Neural cell (in vitro differentiated cells): ENCODE measurements at regions not wholly inside any gene's neighbourhood (a gene's known extent, or its start where the extent isn't known, plus 50 kb on each side); places are given as distances from the start of the nearest gene placed in this dataset.

Experiments used
- H2AFZ ChIP-seq: fragments of 200-600, 300-800 bp; sonication (generic), shearing (Covaris generic); 2 replicates; pipeline ENCODE4 v1.6.0; 2014; ENCODE audit warnings: low read depth, mild to moderate bottlenecking, antibody characterized with exemption, low read length, moderate library complexity
- H3F3A ChIP-seq: fragments of 200-600 bp; shearing (Covaris generic); 2 replicates; pipeline ENCODE4 v1.6.1; 2016; ENCODE audit warnings: mild to moderate bottlenecking, moderate library complexity, mixed read lengths, antibody characterized with exemption, low read length; ENCODE audit not compliant: insufficient read depth, poor library complexity, severe bottlenecking
- H3K27ac ChIP-seq: fragments of 200-600, 300-800 bp; sonication (generic), shearing (Covaris generic); 2 replicates; pipeline ENCODE4 v1.5.1; 2014; ENCODE audit warnings: mild to moderate bottlenecking, low read length, moderate library complexity
- H3K27me3 ChIP-seq: fragments of 300-800, 200-600 bp; sonication (generic), shearing (Covaris generic); 2 replicates; pipeline ENCODE4 v1.6.0; 2014; ENCODE audit warnings: mild to moderate bottlenecking, low read depth, low read length, moderate library complexity; ENCODE audit not compliant: insufficient read depth
- H3K36me3 ChIP-seq: fragments of 300-800, 200-600 bp; sonication (generic), shearing (Covaris generic); 2 replicates; pipeline ENCODE4 v1.5.1; 2014; ENCODE audit warnings: mild to moderate bottlenecking, antibody characterized with exemption, low read length, moderate library complexity; ENCODE audit not compliant: insufficient read depth
- H3K4me2 ChIP-seq: fragments of 300-800, 200-600 bp; sonication (generic), shearing (Covaris generic); 2 replicates; pipeline ENCODE4 v1.6.0; 2014; ENCODE audit warnings: mild to moderate bottlenecking, low read length
- H3K4me3 ChIP-seq: fragments of 300-800, 200-600 bp; sonication (generic), shearing (Covaris generic); 2 replicates; pipeline ENCODE4 v1.5.1; 2014; ENCODE audit warnings: mild to moderate bottlenecking, low read length, moderate library complexity
- H3K79me2 ChIP-seq: fragments of 200-600 bp; shearing (Covaris generic); replicated peaks from 2 replicates; pipeline ENCODE4 v1.6.0; 2014; ENCODE audit warnings: mild to moderate bottlenecking, low read length, moderate library complexity; ENCODE audit not compliant: insufficient read depth
- H3K9ac ChIP-seq: fragments of 300-800, 200-600 bp; sonication (generic), shearing (Covaris generic); 2 replicates; pipeline ENCODE4 v1.6.1; 2016; ENCODE audit warnings: mild to moderate bottlenecking, low read length, mixed read lengths
- H3K9me2 ChIP-seq: fragments of 200-600 bp; shearing (Covaris generic); 2 replicates; pipeline ENCODE4 v1.6.1; 2016; ENCODE audit warnings: mild to moderate bottlenecking, low read length, mixed read lengths; ENCODE audit not compliant: insufficient read depth
- H3K9me3 ChIP-seq: fragments of 200-600, 300-800 bp; sonication (generic), shearing (Covaris generic); 2 replicates; pipeline ENCODE4 v1.6.1; 2016; ENCODE audit warnings: mild to moderate bottlenecking, mixed run types, low read length, moderate library complexity, mixed read lengths
- H4K20me1 ChIP-seq: fragments of 200-600 bp; shearing (Covaris generic); 2 replicates; pipeline ENCODE4 v1.6.1; 2016; ENCODE audit warnings: mild to moderate bottlenecking, mixed run types; ENCODE audit not compliant: insufficient read depth
- EP300 ChIP-seq: fragments of 450-650 bp; conservative IDR thresholded peaks from 2 replicates; pipeline ENCODE4 v1.6.1; 2014; ENCODE audit warnings: antibody characterized with exemption, mild to moderate bottlenecking, moderate library complexity; ENCODE audit not compliant: poor library complexity, severe bottlenecking
- EZH2 ChIP-seq: fragments of 200-600, 300-800 bp; shearing (Covaris generic), sonication (generic); IDR thresholded peaks from 2 replicates; pipeline ENCODE4 v1.6.1; 2014; ENCODE audit warnings: antibody characterized with exemption, low read length, borderline replicate concordance, mild to moderate bottlenecking; ENCODE audit not compliant: insufficient read depth, poor library complexity, severe bottlenecking
- MXI1 ChIP-seq: fragments of 450-650 bp; conservative IDR thresholded peaks from 2 replicates; pipeline ENCODE4 v1.6.1; 2014; ENCODE audit warnings: antibody characterized with exemption, mild to moderate bottlenecking; ENCODE audit not compliant: poor library complexity, severe bottlenecking
- POLR2AphosphoS5 ChIP-seq: IDR thresholded peaks from 2 replicates; pipeline ENCODE4 v1.6.1; 2012
- RAD21 ChIP-seq: fragments of 450-650 bp; conservative IDR thresholded peaks from 2 replicates; pipeline ENCODE4 v1.6.1; 2014; ENCODE audit warnings: antibody characterized with exemption, mild to moderate bottlenecking, moderate library complexity
- SMC3 ChIP-seq: fragments of 450-650 bp; conservative IDR thresholded peaks from 2 replicates; pipeline ENCODE4 v1.6.1; 2014; ENCODE audit warnings: antibody characterized with exemption, mild to moderate bottlenecking, moderate library complexity; ENCODE audit not compliant: poor library complexity
- TAF1 ChIP-seq: IDR thresholded peaks from 2 replicates; pipeline ENCODE4 v1.6.1; 2012; ENCODE audit warnings: low read depth
- TF ChIP-seq, protein P1 (sequence below): fragments of 450-650 bp; IDR thresholded peaks from 2 replicates; pipeline ENCODE4 v1.5.1; 2014; ENCODE audit warnings: antibody characterized with exemption, mild to moderate bottlenecking, moderate library complexity; ENCODE audit not compliant: poor library complexity, severe bottlenecking
- TF ChIP-seq, protein P2 (sequence below): IDR thresholded peaks from 2 replicates; pipeline ENCODE4 v1.6.1; 2012; ENCODE audit warnings: borderline replicate concordance

DNA sequence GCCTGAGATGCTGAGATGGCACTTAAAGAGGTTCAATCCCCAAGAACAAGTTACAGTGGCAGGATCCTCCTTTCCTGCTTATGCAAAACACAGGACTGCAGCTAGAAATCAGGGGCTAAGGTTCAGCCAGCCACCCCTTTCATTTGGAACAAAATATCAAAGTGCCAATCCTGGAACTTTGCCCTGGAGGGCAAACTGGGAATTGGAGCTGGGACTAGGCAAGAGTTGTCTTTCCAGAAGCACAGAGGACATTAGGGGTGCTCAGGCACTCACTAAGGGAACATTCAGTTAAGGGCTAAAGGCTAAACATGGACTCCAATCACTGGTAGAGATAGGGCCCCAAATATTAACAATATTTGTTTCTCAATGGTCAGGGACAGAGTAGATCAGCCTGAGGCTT lies 237.2 kb downstream of the EMP1 start:
- Histone ChIP-seq H3K27me3 (no peaks in the 10 kb centered on the region), H3K9me2 (no peaks in the 10 kb centered on the region), H3K4me3 (no peak overlapping the region), H3K79me2 (no peaks in the 10 kb centered on the region), H3K4me2 (no peak overlapping the region), H3F3A (no peaks in the 10 kb centered on the region), H2AFZ (no peak overlapping the region), H4K20me1 (no peaks in the 10 kb centered on the region), H3K27ac (no peak overlapping the region), H3K36me3 (no peaks in the 10 kb centered on the region), H3K9me3 (no peaks in the 10 kb centered on the region), H3K9ac (no peak overlapping the region)
- TF ChIP-seq EZH2 (no peak), MXI1 (no peak), POLR2AphosphoS5 (no peak), EP300 (no peak), RAD21 (no peak), TAF1 (no peak), SMC3 (no peak)
- TF ChIP-seq, protein P1, sequence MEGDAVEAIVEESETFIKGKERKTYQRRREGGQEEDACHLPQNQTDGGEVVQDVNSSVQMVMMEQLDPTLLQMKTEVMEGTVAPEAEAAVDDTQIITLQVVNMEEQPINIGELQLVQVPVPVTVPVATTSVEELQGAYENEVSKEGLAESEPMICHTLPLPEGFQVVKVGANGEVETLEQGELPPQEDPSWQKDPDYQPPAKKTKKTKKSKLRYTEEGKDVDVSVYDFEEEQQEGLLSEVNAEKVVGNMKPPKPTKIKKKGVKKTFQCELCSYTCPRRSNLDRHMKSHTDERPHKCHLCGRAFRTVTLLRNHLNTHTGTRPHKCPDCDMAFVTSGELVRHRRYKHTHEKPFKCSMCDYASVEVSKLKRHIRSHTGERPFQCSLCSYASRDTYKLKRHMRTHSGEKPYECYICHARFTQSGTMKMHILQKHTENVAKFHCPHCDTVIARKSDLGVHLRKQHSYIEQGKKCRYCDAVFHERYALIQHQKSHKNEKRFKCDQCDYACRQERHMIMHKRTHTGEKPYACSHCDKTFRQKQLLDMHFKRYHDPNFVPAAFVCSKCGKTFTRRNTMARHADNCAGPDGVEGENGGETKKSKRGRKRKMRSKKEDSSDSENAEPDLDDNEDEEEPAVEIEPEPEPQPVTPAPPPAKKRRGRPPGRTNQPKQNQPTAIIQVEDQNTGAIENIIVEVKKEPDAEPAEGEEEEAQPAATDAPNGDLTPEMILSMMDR = no peak
- TF ChIP-seq, protein P2, sequence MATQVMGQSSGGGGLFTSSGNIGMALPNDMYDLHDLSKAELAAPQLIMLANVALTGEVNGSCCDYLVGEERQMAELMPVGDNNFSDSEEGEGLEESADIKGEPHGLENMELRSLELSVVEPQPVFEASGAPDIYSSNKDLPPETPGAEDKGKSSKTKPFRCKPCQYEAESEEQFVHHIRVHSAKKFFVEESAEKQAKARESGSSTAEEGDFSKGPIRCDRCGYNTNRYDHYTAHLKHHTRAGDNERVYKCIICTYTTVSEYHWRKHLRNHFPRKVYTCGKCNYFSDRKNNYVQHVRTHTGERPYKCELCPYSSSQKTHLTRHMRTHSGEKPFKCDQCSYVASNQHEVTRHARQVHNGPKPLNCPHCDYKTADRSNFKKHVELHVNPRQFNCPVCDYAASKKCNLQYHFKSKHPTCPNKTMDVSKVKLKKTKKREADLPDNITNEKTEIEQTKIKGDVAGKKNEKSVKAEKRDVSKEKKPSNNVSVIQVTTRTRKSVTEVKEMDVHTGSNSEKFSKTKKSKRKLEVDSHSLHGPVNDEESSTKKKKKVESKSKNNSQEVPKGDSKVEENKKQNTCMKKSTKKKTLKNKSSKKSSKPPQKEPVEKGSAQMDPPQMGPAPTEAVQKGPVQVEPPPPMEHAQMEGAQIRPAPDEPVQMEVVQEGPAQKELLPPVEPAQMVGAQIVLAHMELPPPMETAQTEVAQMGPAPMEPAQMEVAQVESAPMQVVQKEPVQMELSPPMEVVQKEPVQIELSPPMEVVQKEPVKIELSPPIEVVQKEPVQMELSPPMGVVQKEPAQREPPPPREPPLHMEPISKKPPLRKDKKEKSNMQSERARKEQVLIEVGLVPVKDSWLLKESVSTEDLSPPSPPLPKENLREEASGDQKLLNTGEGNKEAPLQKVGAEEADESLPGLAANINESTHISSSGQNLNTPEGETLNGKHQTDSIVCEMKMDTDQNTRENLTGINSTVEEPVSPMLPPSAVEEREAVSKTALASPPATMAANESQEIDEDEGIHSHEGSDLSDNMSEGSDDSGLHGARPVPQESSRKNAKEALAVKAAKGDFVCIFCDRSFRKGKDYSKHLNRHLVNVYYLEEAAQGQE = no peak

DNA sequence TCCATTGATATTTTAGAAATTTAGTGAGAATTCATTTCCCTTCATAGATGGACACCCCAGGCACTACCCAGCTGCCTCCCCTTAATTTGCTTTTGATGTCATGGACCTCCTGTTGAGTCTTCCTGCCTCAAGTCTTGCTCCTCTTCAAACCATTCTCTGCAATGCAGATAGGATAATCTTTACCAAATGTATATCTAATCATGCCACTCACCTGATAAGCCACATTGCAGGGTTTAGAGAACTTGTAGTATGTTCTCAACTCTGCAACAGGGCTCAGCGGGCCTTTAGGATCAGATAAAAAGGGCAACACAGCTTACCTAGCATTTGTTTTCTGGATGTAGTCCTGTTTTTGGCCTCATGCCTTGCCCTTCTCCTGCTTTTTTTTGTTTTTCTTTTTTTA lies 234.5 kb downstream of the EMP1 start:
- Histone ChIP-seq H3K27ac (no peak overlapping the region), H3K4me3 (no peak overlapping the region), H2AFZ (no peak overlapping the region), H3K4me2 (no peak overlapping the region), H3F3A (no peaks in the 10 kb centered on the region), H3K9me2 (no peaks in the 10 kb centered on the region), H3K9me3 (no peaks in the 10 kb centered on the region), H4K20me1 (no peaks in the 10 kb centered on the region), H3K27me3 (no peaks in the 10 kb centered on the region), H3K9ac (no peak overlapping the region), H3K36me3 (no peaks in the 10 kb centered on the region), H3K79me2 (no peaks in the 10 kb centered on the region)
- TF ChIP-seq, protein P2 = no peak
- TF ChIP-seq EP300 (no peak), SMC3 (no peak), EZH2 (no peak), TAF1 (no peak), RAD21 (no peak), MXI1 (no peak), POLR2AphosphoS5 (no peak)
- TF ChIP-seq, protein P1 = no peak
